Caco-2 (cell line): ENCODE measurements at regions not wholly inside any gene's neighbourhood (a gene's known extent, or its start where the extent isn't known, plus 50 kb on each side); places are given as distances from the start of the nearest gene placed in this dataset.

Experiments used
- BruUV-seq: library from RNA; stranded (reverse); fragments of 400-500 nt; replicated peaks from 2 replicates; lab custom pipeline; 2021; lab: Mats Ljungman, UMichigan
- CTCF ChIA-PET: fragments of 300-600 bp; sonication (Branson Sonifier 250); formaldehyde crosslinking; loops from one replicate; lab custom pipeline; 2022; ENCODE audit warnings: antibody characterized with exemption; lab: Charles Lee
- POLR2A ChIA-PET: fragments of 300-600 bp; sonication (Branson Sonifier 250); formaldehyde crosslinking; loops from one replicate; lab custom pipeline; 2022; ENCODE audit warnings: antibody characterized with exemption; lab: Charles Lee
- DNase-seq, 2 experiments: peaks; one replicate each; pipeline versions ENCODE4 v3.0.0 to v3.0.0-alpha.2; 2020 to 2022
- H3K27me3 ChIP-seq: replicated peaks from 2 replicates; pipeline ENCODE4 v1.6.0; 2011; ENCODE audit warnings: low read length; ENCODE audit not compliant: control insufficient read depth, insufficient read depth
- H3K36me3 ChIP-seq: 2 replicates; pipeline ENCODE4 v1.5.1; 2011; ENCODE audit warnings: low read length; ENCODE audit not compliant: control insufficient read depth, insufficient read depth
- H3K4me1 ChIP-seq: fragments of 250-450 bp; sonication (Bioruptor Pico); 2 replicates; pipeline ENCODE4 v1.5.1; 2020; ENCODE audit warnings: mild to moderate bottlenecking
- H3K4me3 ChIP-seq: 2 replicates; pipeline ENCODE4 v1.5.1; 2011; ENCODE audit warnings: low read depth, mild to moderate bottlenecking, control low read depth, low read length
- H3K9me3 ChIP-seq: fragments of 250-450 bp; sonication (Bioruptor Pico); 2 replicates; pipeline ENCODE4 v1.5.1; 2020; ENCODE audit warnings: mild to moderate bottlenecking, moderate library complexity
- H3K27ac Mint-ChIP-seq: one replicate; pipeline ENCODE4 v1.8.0; 2022; ENCODE audit warnings: mixed read lengths; ENCODE audit not compliant: unreplicated experiment
- H3K27me3 Mint-ChIP-seq: one replicate; pipeline ENCODE4 v1.8.0; 2022; ENCODE audit warnings: mixed read lengths; ENCODE audit not compliant: insufficient read depth, unreplicated experiment
- H3K36me3 Mint-ChIP-seq: one replicate; pipeline ENCODE4 v1.8.0; 2022; ENCODE audit warnings: mild to moderate bottlenecking, mixed read lengths; ENCODE audit not compliant: insufficient read depth, unreplicated experiment
- H3K4me1 Mint-ChIP-seq: one replicate; pipeline ENCODE4 v1.8.0; 2022; ENCODE audit warnings: low read depth, mixed read lengths; ENCODE audit not compliant: unreplicated experiment
- H3K4me3 Mint-ChIP-seq: one replicate; pipeline ENCODE4 v1.8.0; 2022; ENCODE audit warnings: mild to moderate bottlenecking, moderate library complexity, mixed read lengths; ENCODE audit not compliant: unreplicated experiment
- H3K9me3 Mint-ChIP-seq: one replicate; pipeline ENCODE4 v1.8.0; 2022; ENCODE audit warnings: mixed read lengths; ENCODE audit not compliant: unreplicated experiment
- CTCF ChIP-seq, 2 experiments: fragments of 200-600 bp in 1 of 2; IDR thresholded peaks; 1 replicate in 1 of 2; 2 replicates in 1 of 2; pipeline versions ENCODE4 v1.5.1 to v1.8.0; 2011 to 2022; ENCODE audit warnings: antibody characterized with exemption in 1 of 2, control low read depth in 1 of 2, inconsistent platforms in 1 of 2, low read depth in 1 of 2, low read length in 1 of 2, mild to moderate bottlenecking in 1 of 2, moderate library complexity in 1 of 2; ENCODE audit not compliant: insufficient read depth in 1 of 2, severe bottlenecking in 1 of 2, unreplicated experiment in 1 of 2
- intact Hi-C: fragments of 100-400 bp; cut with micrococcal nuclease; formaldehyde crosslinking; loops from one replicate; pipeline ENCODE4 v1.10.0; 2022; ENCODE audit not compliant: unreplicated experiment

- no peaks in the 10 kb centered on the region for H3K9me3 Mint-ChIP-seq
- H3K4me3 Mint-ChIP-seq: no peak overlapping the region
- no peak for TF ChIP-seq CTCF (IDR thresholded peaks at IDR 0.05; ENCODE audit: insufficient read depth in 1 of 2, low read depth in 1 of 2, low read length in 1 of 2, severe bottlenecking in 1 of 2, unreplicated experiment in 1 of 2)
- H3K4me1 Mint-ChIP-seq: no peaks in the 10 kb centered on the region
- Histone ChIP-seq H3K4me1 (no peaks in the 10 kb centered on the region), H3K4me3 (no peak overlapping the region), H3K36me3 (no peaks in the 10 kb centered on the region), H3K27me3 (peaks cover 1% of the 10 kb centered on the region; the same call in 1 of the 2 replicates), H3K9me3 (no peaks in the 10 kb centered on the region)
- CTCF ChIA-PET: no interaction called here
- H3K36me3 Mint-ChIP-seq: no peaks in the 10 kb centered on the region
- BruUV-seq: no TSS peak
- DNase-seq: no peak
- no peak overlapping the region for H3K27ac Mint-ChIP-seq
- H3K27me3 Mint-ChIP-seq: peaks cover 35% of the 10 kb centered on the region
- POLR2A ChIA-PET: no interaction called here
- intact Hi-C loops: no loop called here
Observed at GRCh38 chr22:49323751-49324415, 503.8 kb downstream of the BRD1 start.

- intact Hi-C loops: no loop called here
- POLR2A ChIA-PET: no interaction called here
- CTCF ChIA-PET: no interaction called here
- no peak for TF ChIP-seq CTCF (IDR thresholded peaks at IDR 0.05; ENCODE audit: insufficient read depth in 1 of 2, low read depth in 1 of 2, low read length in 1 of 2, severe bottlenecking in 1 of 2, unreplicated experiment in 1 of 2)
- H3K36me3 ChIP-seq: no peaks in the 10 kb centered on the region
- H3K27me3 Mint-ChIP-seq: peaks cover 37% of the 10 kb centered on the region
- no peaks in the 10 kb centered on the region for H3K9me3 ChIP-seq
- peaks cover 1% of the 10 kb centered on the region; the same call in 1 of the 2 replicates for H3K27me3 ChIP-seq
- H3K4me1 Mint-ChIP-seq: no peaks in the 10 kb centered on the region
- H3K4me3 ChIP-seq: no peak overlapping the region
- H3K4me3 Mint-ChIP-seq: no peak overlapping the region
- H3K36me3 Mint-ChIP-seq: no peaks in the 10 kb centered on the region
- no TSS peak for BruUV-seq
- H3K4me1 ChIP-seq: no peaks in the 10 kb centered on the region
- no peak overlapping the region for H3K27ac Mint-ChIP-seq
- DNase-seq: no peak
- H3K9me3 Mint-ChIP-seq: no peaks in the 10 kb centered on the region
Observed at GRCh38 chr22:49322861-49323622, 504.6 kb downstream of the BRD1 start.

GRCh38 chr22:49322231-49322630, 505.4 kb downstream of the BRD1 start:
- peaks cover 1% of the 10 kb centered on the region; the same call in 1 of the 2 replicates for H3K27me3 ChIP-seq
- no peaks in the 10 kb centered on the region for H3K9me3 ChIP-seq
- H3K36me3 ChIP-seq: no peaks in the 10 kb centered on the region
- intact Hi-C loops: no loop called here
- Mint-ChIP-seq H3K4me3 (no peak overlapping the region), H3K27me3 (peaks cover 37% of the 10 kb centered on the region), H3K27ac (no peak overlapping the region), H3K9me3 (no peaks in the 10 kb centered on the region), H3K4me1 (no peaks in the 10 kb centered on the region), H3K36me3 (no peaks in the 10 kb centered on the region)
- TF ChIP-seq CTCF (IDR thresholded peaks at IDR 0.05; ENCODE audit: insufficient read depth in 1 of 2, low read depth in 1 of 2, low read length in 1 of 2, severe bottlenecking in 1 of 2, unreplicated experiment in 1 of 2): no peak
- no peak overlapping the region for H3K4me3 ChIP-seq
- no TSS peak for BruUV-seq
- ChIA-PET POLR2A (no interaction called here), CTCF (interaction anchor here (0.6 kb wide), 1 partner anchor 17 kb away, joined by 3 read pairs; no protein-coding TSS in a partner anchor)
- no peaks in the 10 kb centered on the region for H3K4me1 ChIP-seq
- DNase-seq: no peak
